ENCODE measurements at regions not wholly inside any gene's neighbourhood (a gene's known extent, or its start where the extent isn't known, plus 50 kb on each side); places are given as distances from the start of the nearest gene placed in this dataset.
A peak's percentile ranks its signal among the peaks of the same experiment; 100 is the strongest.

DNA sequence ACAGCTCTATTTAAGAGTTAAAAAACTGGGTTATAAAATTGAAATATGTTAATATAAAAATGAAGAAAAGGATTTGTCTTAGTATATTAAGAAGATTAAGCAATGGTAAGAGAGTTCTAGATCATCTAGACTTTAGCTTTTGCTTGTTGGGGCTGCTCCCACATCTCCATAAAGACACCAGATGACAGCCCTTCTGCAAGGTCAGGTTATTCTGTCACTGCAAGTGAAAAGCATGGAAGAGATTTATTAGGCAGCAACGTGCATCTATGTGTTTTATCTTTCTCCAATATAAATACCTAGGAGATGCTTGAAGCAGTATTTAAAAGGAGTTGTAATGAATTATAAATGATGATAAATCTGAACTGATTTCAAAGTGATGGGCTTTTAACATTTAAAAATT is 1560.4 kb downstream of the AMY1C start:
- Histone ChIP-seq H4K8ac (ENCODE audit: low read length) (no peak overlapping the region), H2BK12ac (ENCODE audit: low read length in 2 of 2) (no peak overlapping the region), H3K23ac (ENCODE audit: low read length in 2 of 2) (no peak overlapping the region), H3K27ac (ENCODE audit: low read length, poor library complexity, severe bottlenecking) (no peak overlapping the region), H2AFZ (ENCODE audit: low read depth, low read length) (no peak overlapping the region), H3K18ac (ENCODE audit: low read depth in 1 of 2, low read length in 2 of 2) (no peak overlapping the region), H2BK5ac (ENCODE audit: low read depth, low read length, poor library complexity, severe bottlenecking) (no peak overlapping the region), H4K91ac (ENCODE audit: low read length) (no peak overlapping the region), H3K36me3 (ENCODE audit: control insufficient read depth in 1 of 2, insufficient read depth in 2 of 2, low read depth in 1 of 2, low read length in 2 of 2) (no peaks in the 10 kb centered on the region), H3K4me1 (ENCODE audit: control insufficient read depth, insufficient read depth, low read depth, low read length) (no peaks in the 10 kb centered on the region), H2BK15ac (ENCODE audit: low read depth, poor library complexity, severe bottlenecking) (no peak overlapping the region), H2AK5ac (ENCODE audit: low read length, severe bottlenecking) (no peak overlapping the region), H3K14ac (ENCODE audit: low read length in 2 of 2) (no peak overlapping the region), H3K4me3 (ENCODE audit: insufficient read depth in 1 of 2, low read depth in 1 of 2, low read length in 2 of 2) (no peak overlapping the region), H3K27me3 (ENCODE audit: control insufficient read depth in 1 of 2, insufficient read depth in 1 of 2, low read length in 2 of 2) (no peaks in the 10 kb centered on the region), H3K9me3 (ENCODE audit: control insufficient read depth, low read length) (no peaks in the 10 kb centered on the region), H3K4me2 (ENCODE audit: low read length, poor library complexity, severe bottlenecking) (no peak overlapping the region), H2BK120ac (ENCODE audit: low read depth, low read length) (no peak overlapping the region), H3K4ac (ENCODE audit: low read depth in 1 of 2, low read length in 2 of 2) (no peak overlapping the region), H3K9ac (ENCODE audit: low read length) (no peak overlapping the region), H3K79me1 (replicated peaks; ENCODE audit: low read length, poor library complexity, severe bottlenecking) (no peaks in the 10 kb centered on the region)
- no CpG with 5 or more reads among the region's 1 CpG for WGBS
- DNase-seq = no peak

DNA sequence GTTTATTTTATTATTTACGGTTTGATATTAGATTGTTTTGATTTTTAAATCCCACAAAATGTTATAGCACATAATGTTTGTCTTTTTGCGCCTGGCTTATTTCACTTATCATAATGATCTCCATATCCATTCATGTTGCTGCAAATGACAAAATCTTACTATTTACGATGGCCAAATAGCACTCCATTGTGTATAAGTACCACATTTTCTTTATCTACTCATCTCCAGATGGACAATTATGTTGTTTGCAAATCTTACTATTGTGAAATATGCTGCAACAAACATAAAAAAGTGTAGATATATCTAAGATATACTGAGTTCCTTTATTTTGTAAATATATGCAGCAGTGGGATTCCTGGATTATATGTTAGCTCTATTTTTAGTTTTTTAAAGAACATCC is 1568.3 kb downstream of the AMY1C start:
- no peak overlapping the region for H2BK120ac ChIP-seq (ENCODE audit: low read depth, low read length)
- no peak overlapping the region for H4K91ac ChIP-seq (ENCODE audit: low read length)
- no peak overlapping the region for H2AK5ac ChIP-seq (ENCODE audit: low read length, severe bottlenecking)
- no peak overlapping the region for H3K4me2 ChIP-seq (ENCODE audit: low read length, poor library complexity, severe bottlenecking)
- H2AFZ ChIP-seq (ENCODE audit: low read depth, low read length) = no peak overlapping the region
- H2BK15ac ChIP-seq (ENCODE audit: low read depth, poor library complexity, severe bottlenecking) = no peak overlapping the region
- no peak overlapping the region for H3K4me3 ChIP-seq (ENCODE audit: insufficient read depth in 1 of 2, low read depth in 1 of 2, low read length in 2 of 2)
- no peaks in the 10 kb centered on the region for H3K79me1 ChIP-seq (replicated peaks; ENCODE audit: low read length, poor library complexity, severe bottlenecking)
- no peaks in the 10 kb centered on the region for H3K36me3 ChIP-seq (ENCODE audit: control insufficient read depth in 1 of 2, insufficient read depth in 2 of 2, low read depth in 1 of 2, low read length in 2 of 2)
- no peaks in the 10 kb centered on the region for H3K4me1 ChIP-seq (ENCODE audit: control insufficient read depth, insufficient read depth, low read depth, low read length)
- peak; percentile 1 for DNase-seq
- 60% methylated on average over 2 of the region's 3 CpGs for WGBS
- H3K4ac ChIP-seq (ENCODE audit: low read depth in 1 of 2, low read length in 2 of 2) = no peak overlapping the region
- H3K9me3 ChIP-seq (ENCODE audit: control insufficient read depth, low read length) = peaks cover 14% of the 10 kb centered on the region
- no peaks in the 10 kb centered on the region for H3K27me3 ChIP-seq (ENCODE audit: control insufficient read depth in 1 of 2, insufficient read depth in 1 of 2, low read length in 2 of 2)
- no peak overlapping the region for H3K23ac ChIP-seq (ENCODE audit: low read length in 2 of 2)
- H3K14ac ChIP-seq (ENCODE audit: low read length in 2 of 2) = no peak overlapping the region
- no peak overlapping the region for H2BK5ac ChIP-seq (ENCODE audit: low read depth, low read length, poor library complexity, severe bottlenecking)
- H4K8ac ChIP-seq (ENCODE audit: low read length) = no peak overlapping the region
- no peak overlapping the region for H2BK12ac ChIP-seq (ENCODE audit: low read length in 2 of 2)
- no peak overlapping the region for H3K18ac ChIP-seq (ENCODE audit: low read depth in 1 of 2, low read length in 2 of 2)
- no peak overlapping the region for H3K27ac ChIP-seq (ENCODE audit: low read length, poor library complexity, severe bottlenecking)
- H3K9ac ChIP-seq (ENCODE audit: low read length) = no peak overlapping the region

DNA sequence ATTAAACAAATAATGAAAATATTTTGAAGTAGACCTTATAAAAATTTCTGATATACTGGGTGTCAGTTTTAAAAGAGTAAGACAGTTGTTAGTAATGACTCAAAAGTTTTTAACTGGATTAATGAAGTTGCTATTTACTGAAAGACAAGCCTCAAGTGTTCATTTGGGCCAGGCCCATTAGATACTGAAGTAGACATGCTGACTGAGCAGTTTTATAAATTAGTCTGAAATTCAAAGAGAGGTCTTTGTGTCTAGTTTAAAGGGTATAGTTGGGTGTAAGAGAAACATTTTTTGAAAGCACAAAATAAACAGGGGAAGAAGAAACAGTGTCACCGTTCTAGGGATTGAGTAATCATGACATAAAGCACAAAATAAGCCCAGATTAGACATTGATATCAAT is 1577.2 kb downstream of the AMY1C start:
- Histone ChIP-seq H2BK15ac (ENCODE audit: low read depth, poor library complexity, severe bottlenecking) (no peak overlapping the region), H3K27ac (ENCODE audit: low read length, poor library complexity, severe bottlenecking) (no peak overlapping the region), H3K23ac (ENCODE audit: low read length in 2 of 2) (no peak overlapping the region), H3K4me1 (ENCODE audit: control insufficient read depth, insufficient read depth, low read depth, low read length) (no peaks in the 10 kb centered on the region), H3K14ac (ENCODE audit: low read length in 2 of 2) (no peak overlapping the region), H2BK120ac (ENCODE audit: low read depth, low read length) (no peak overlapping the region), H2BK5ac (ENCODE audit: low read depth, low read length, poor library complexity, severe bottlenecking) (no peak overlapping the region), H3K79me1 (replicated peaks; ENCODE audit: low read length, poor library complexity, severe bottlenecking) (no peaks in the 10 kb centered on the region), H3K9me3 (ENCODE audit: control insufficient read depth, low read length) (peaks cover 13% of the 10 kb centered on the region), H4K91ac (ENCODE audit: low read length) (no peak overlapping the region), H2AK5ac (ENCODE audit: low read length, severe bottlenecking) (no peak overlapping the region), H3K18ac (ENCODE audit: low read depth in 1 of 2, low read length in 2 of 2) (no peak overlapping the region), H3K4ac (ENCODE audit: low read depth in 1 of 2, low read length in 2 of 2) (no peak overlapping the region), H3K27me3 (ENCODE audit: control insufficient read depth in 1 of 2, insufficient read depth in 1 of 2, low read length in 2 of 2) (no peaks in the 10 kb centered on the region), H4K8ac (ENCODE audit: low read length) (no peak overlapping the region), H3K4me2 (ENCODE audit: low read length, poor library complexity, severe bottlenecking) (no peak overlapping the region), H3K9ac (ENCODE audit: low read length) (no peak overlapping the region), H3K4me3 (ENCODE audit: insufficient read depth in 1 of 2, low read depth in 1 of 2, low read length in 2 of 2) (no peak overlapping the region), H2AFZ (ENCODE audit: low read depth, low read length) (no peak overlapping the region), H2BK12ac (ENCODE audit: low read length in 2 of 2) (no peak overlapping the region), H3K36me3 (ENCODE audit: control insufficient read depth in 1 of 2, insufficient read depth in 2 of 2, low read depth in 1 of 2, low read length in 2 of 2) (no peaks in the 10 kb centered on the region)
- WGBS = no CpG with 5 or more reads among the region's 1 CpG
- no peak for DNase-seq

DNA sequence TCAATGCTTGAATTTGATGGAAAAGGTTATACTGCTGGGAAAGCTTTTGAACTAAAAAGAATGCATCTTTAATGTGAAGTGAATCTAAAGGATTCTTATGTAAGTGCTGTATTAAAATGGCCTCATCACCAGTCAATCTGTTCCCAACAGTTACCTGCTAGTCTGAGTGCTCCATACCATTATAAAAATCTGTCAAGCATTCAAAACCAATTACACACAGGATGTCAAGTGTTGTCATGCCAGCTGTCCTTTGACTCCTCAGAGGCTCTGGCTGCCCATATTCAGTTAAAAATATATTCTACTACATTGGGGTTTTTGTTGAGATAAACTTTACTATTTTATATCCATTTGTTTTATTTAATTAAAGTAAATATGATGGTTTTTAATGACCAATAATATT is 1587.7 kb downstream of the AMY1C start:
- H2BK12ac ChIP-seq (ENCODE audit: low read length in 2 of 2) = no peak overlapping the region
- no peak overlapping the region for H2AFZ ChIP-seq (ENCODE audit: low read depth, low read length)
- no peak for DNase-seq
- no peak overlapping the region for H3K23ac ChIP-seq (ENCODE audit: low read length in 2 of 2)
- no peak overlapping the region for H2BK15ac ChIP-seq (ENCODE audit: low read depth, poor library complexity, severe bottlenecking)
- no peak overlapping the region for H3K4me2 ChIP-seq (ENCODE audit: low read length, poor library complexity, severe bottlenecking)
- no peaks in the 10 kb centered on the region for H3K4me1 ChIP-seq (ENCODE audit: control insufficient read depth, insufficient read depth, low read depth, low read length)
- H4K91ac ChIP-seq (ENCODE audit: low read length) = no peak overlapping the region
- no peak overlapping the region for H3K4me3 ChIP-seq (ENCODE audit: insufficient read depth in 1 of 2, low read depth in 1 of 2, low read length in 2 of 2)
- H2AK5ac ChIP-seq (ENCODE audit: low read length, severe bottlenecking) = no peak overlapping the region
- no peak overlapping the region for H3K18ac ChIP-seq (ENCODE audit: low read depth in 1 of 2, low read length in 2 of 2)
- no peak overlapping the region for H3K27ac ChIP-seq (ENCODE audit: low read length, poor library complexity, severe bottlenecking)
- H2BK120ac ChIP-seq (ENCODE audit: low read depth, low read length) = no peak overlapping the region
- no peak overlapping the region for H2BK5ac ChIP-seq (ENCODE audit: low read depth, low read length, poor library complexity, severe bottlenecking)
- no peaks in the 10 kb centered on the region for H3K36me3 ChIP-seq (ENCODE audit: control insufficient read depth in 1 of 2, insufficient read depth in 2 of 2, low read depth in 1 of 2, low read length in 2 of 2)
- no peak overlapping the region for H3K14ac ChIP-seq (ENCODE audit: low read length in 2 of 2)
- H3K9me3 ChIP-seq (ENCODE audit: control insufficient read depth, low read length) = no peaks in the 10 kb centered on the region
- H3K27me3 ChIP-seq (ENCODE audit: control insufficient read depth in 1 of 2, insufficient read depth in 1 of 2, low read length in 2 of 2) = no peaks in the 10 kb centered on the region
- H4K8ac ChIP-seq (ENCODE audit: low read length) = no peak overlapping the region
- no peaks in the 10 kb centered on the region for H3K79me1 ChIP-seq (replicated peaks; ENCODE audit: low read length, poor library complexity, severe bottlenecking)
- H3K9ac ChIP-seq (ENCODE audit: low read length) = no peak overlapping the region
- H3K4ac ChIP-seq (ENCODE audit: low read depth in 1 of 2, low read length in 2 of 2) = no peak overlapping the region
